ENCODE measurements at regions not wholly inside any gene's neighbourhood (a gene's known extent, or its start where the extent isn't known, plus 50 kb on each side); places are given as distances from the start of the nearest gene placed in this dataset.

- no peak for DNase-seq (ENCODE audit: low read depth in 4 of 4, low spot score in 2 of 4)
Measured at GRCh38 chr18:51767293-51767692, 569.8 kb upstream of the MEX3C start.

GRCh38 chr18:51778115-51778514 is 561.9 kb upstream of the DCC start:
- DNase-seq (ENCODE audit: low read depth in 4 of 4, low spot score in 2 of 4) = no peak

- DNase-seq (ENCODE audit: low read depth in 4 of 4, low spot score in 2 of 4) = peak in 3 of 4 donors; percentile 16 to 45 (median 33)
Measured at GRCh38 chr18:51789871-51790270, 550.1 kb upstream of the DCC start.

GRCh38 chr18:51801514-51801913 is 538.5 kb upstream of the DCC start:
- DNase-seq (ENCODE audit: low read depth in 4 of 4, low spot score in 2 of 4) = no peak

- DNase-seq (ENCODE audit: low read depth in 4 of 4, low spot score in 2 of 4) = no peak
Measured at GRCh38 chr18:51802569-51803428, 537.2 kb upstream of the DCC start.

GRCh38 chr18:51807336-51807735 is 532.7 kb upstream of the DCC start:
- DNase-seq (ENCODE audit: low read depth in 4 of 4, low spot score in 2 of 4) = no peak

- no peak for DNase-seq (ENCODE audit: low read depth in 4 of 4, low spot score in 2 of 4)
Measured at GRCh38 chr18:51811883-51812282, 528.1 kb upstream of the DCC start.

- DNase-seq (ENCODE audit: low read depth in 4 of 4, low spot score in 2 of 4) = no peak
Measured at GRCh38 chr18:51813740-51814139, 526.3 kb upstream of the DCC start.

- DNase-seq (ENCODE audit: low read depth in 4 of 4, low spot score in 2 of 4) = no peak
Measured at GRCh38 chr18:51821610-51822009, 518.4 kb upstream of the DCC start.

- peak in 2 of 4 donors; percentile 6 to 13 for DNase-seq (ENCODE audit: low read depth in 4 of 4, low spot score in 2 of 4)
Measured at GRCh38 chr18:51824746-51825145, 515.3 kb upstream of the DCC start.

GRCh38 chr18:51833850-51834249 is 506.1 kb upstream of the DCC start:
- DNase-seq (ENCODE audit: low read depth in 4 of 4, low spot score in 2 of 4) = no peak

- DNase-seq (ENCODE audit: low read depth in 4 of 4, low spot score in 2 of 4) = no peak
Measured at GRCh38 chr18:51848702-51849101, 491.3 kb upstream of the DCC start.

GRCh38 chr18:51852681-51853080 is 487.3 kb upstream of the DCC start:
- no peak for DNase-seq (ENCODE audit: low read depth in 4 of 4, low spot score in 2 of 4)

GRCh38 chr18:51857989-51858388 is 482.0 kb upstream of the DCC start:
- no peak for DNase-seq (ENCODE audit: low read depth in 4 of 4, low spot score in 2 of 4)

GRCh38 chr18:51861046-51861445 is 479.0 kb upstream of the DCC start:
- no peak for DNase-seq (ENCODE audit: low read depth in 4 of 4, low spot score in 2 of 4)

- DNase-seq (ENCODE audit: low read depth in 4 of 4, low spot score in 2 of 4) = no peak
Measured at GRCh38 chr18:51862051-51862715, 477.8 kb upstream of the DCC start.

- DNase-seq (ENCODE audit: low read depth in 4 of 4, low spot score in 2 of 4) = no peak
Measured at GRCh38 chr18:51864219-51864965, 475.6 kb upstream of the DCC start.

- DNase-seq (ENCODE audit: low read depth in 4 of 4, low spot score in 2 of 4) = no peak
Measured at GRCh38 chr18:51865538-51865937, 474.5 kb upstream of the DCC start.

GRCh38 chr18:51867767-51868166 is 472.2 kb upstream of the DCC start:
- peak in 1 of 4 donors; percentile 4 for DNase-seq (ENCODE audit: low read depth in 4 of 4, low spot score in 2 of 4)

GRCh38 chr18:51878724-51879123 is 461.3 kb upstream of the DCC start:
- no peak for DNase-seq (ENCODE audit: low read depth in 4 of 4, low spot score in 2 of 4)

- no peak for DNase-seq (ENCODE audit: low read depth in 4 of 4, low spot score in 2 of 4)
Measured at GRCh38 chr18:51879329-51879728, 460.7 kb upstream of the DCC start.
